ENCODE measurements at regions not wholly inside any gene's neighbourhood (a gene's known extent, or its start where the extent isn't known, plus 50 kb on each side); places are given as distances from the start of the nearest gene placed in this dataset.
A peak's percentile ranks its signal among the peaks of the same experiment; 100 is the strongest.
"Not testable (repeated sequence)": the region's sequence is repeated elsewhere in the genome, so short reads cannot be mapped to it uniquely, and the experiment has no call there.

DNA sequence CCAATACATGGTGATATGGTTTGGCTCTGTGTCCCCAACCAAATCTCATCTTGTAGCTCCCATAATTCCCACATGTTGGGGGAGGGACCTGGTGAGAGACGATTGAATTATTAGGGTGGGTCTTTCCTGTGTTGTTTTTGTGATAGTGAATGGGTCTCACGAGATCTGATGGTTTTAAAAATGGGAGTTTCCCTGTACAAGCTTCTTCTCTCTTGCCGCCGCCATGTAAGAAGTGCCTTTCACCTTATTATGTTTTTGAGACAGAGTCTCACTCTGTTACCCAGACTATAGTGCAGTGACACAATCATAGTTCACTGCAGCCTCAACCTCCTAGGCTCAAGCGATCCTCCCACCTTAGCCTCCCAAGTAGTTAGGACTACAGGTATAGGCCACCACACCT lies 629.1 kb downstream of the QKI start:
- not testable (repeated sequence) for DNase-seq

GRCh38 chr6:164042212-164042611 lies 627.7 kb downstream of the QKI start:
- DNase-seq, result no peak

GRCh38 chr6:164040994-164041393 lies 626.5 kb downstream of the QKI start:
- no peak for DNase-seq

GRCh38 chr6:164039954-164040375 lies 625.4 kb downstream of the QKI start:
- DNase-seq, result no peak

GRCh38 chr6:164037171-164037870 lies 622.8 kb downstream of the QKI start:
- no peak for DNase-seq

DNA sequence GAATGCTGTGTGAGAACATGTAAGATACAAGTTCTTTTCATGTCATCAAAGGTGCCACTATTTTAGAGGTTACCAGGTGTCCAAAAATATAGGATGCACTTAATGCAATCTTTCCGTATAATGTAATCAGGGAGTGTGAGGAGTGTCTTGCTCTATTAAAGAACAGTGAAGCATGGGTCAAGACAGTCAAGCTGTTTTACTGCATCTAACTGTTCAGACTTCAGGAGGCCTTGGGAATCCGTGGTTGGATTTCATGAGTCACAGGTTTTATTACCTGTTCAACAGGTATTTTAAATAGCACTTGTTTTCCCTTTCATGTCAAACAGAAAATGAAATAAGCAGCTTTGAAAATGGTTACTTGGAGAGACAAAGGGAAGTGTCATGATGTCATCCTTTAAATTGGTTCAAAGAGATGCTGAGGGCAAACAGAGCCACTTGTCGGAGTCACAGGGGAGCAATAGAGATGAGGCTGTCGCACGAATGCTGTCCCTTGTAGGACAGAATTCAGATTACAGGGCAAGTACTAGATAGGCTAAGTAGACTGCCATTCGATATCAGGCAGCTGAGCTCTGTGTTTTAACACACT lies 621.5 kb downstream of the QKI start:
- peak in 1 of 2 experiments; percentile 27 for DNase-seq

DNA sequence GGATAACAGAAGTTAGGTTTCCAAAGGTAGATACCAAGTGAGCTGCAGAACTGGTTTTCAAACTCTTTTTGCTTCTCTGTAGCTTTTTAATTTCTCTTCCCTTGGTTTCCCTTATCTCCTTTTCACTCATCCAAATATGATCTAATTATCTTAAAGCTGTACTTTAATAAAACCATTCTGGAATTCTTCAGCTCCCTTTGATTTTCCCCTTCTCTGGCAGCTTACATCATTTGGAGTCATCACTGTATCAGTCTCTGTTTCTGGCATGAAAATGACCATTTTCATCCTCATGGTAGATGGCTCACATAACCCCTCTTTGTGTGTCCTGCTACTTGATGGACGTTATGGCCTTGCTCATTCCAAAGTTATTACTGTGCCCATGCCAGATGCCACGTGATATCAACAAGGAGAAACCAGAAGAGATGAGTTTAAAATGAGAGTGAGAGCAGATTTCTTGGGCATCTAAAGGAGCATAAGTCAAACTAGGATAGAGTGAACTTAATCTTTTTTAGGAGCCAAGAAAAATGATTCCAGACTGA lies 620.2 kb downstream of the QKI start:
- DNase-seq, result no peak

- DNase-seq, result no peak
These were observed 610.7 kb downstream of the QKI start for GRCh38 chr6:164025180-164025579.

DNA sequence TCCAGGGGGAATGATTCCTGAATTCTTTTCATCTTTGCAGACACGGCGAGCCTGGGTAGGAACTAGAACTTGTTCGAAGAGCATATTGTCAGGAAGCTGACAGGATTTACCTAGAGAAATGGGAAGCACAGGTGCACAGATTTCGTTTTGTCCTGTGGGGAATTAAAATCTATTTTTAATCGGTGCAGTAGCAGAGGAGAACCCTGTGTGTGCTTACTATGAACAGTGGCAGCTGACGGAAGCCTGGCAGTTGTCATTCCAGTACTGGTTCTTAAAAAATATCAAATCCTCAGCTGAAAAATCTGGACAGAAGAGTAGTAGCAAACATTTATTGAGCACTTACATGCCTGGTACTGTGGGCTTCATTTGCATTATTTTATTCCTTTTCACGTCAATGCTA lies 609.0 kb downstream of the QKI start:
- no peak for DNase-seq

- DNase-seq, result no peak
These were observed 608.1 kb downstream of the QKI start for GRCh38 chr6:164022632-164023031.

DNA sequence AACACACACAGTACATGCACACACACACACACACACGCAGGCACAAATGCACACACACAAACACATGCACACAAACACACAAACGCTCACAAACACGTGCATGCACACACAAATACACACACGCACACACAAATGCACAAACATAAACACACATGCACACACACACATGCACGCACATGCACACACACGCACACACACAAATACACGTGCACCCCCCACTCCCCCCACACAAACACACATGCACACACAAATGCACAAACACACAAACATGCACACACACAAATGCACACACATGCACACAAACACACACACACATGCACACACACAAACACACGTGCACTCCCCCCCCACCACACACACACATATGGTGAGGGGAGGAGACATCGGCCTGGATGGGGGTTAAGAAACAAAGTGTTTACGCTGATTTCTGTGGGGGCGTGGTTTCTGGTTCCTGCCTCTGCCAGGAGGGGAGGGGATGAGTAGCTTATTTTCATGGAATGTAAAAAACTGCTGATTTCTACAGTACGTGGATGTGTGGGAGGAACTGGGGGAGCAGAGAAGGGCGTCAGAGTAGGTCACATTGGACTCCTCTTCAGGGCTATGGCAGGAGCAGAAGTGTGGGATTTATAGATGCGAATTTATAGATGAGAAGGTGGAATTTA lies 607.2 kb downstream of the QKI start:
- DNase-seq, result no peak

- DNase-seq, result no peak
These were observed 605.6 kb downstream of the QKI start for GRCh38 chr6:164020142-164020541.

DNA sequence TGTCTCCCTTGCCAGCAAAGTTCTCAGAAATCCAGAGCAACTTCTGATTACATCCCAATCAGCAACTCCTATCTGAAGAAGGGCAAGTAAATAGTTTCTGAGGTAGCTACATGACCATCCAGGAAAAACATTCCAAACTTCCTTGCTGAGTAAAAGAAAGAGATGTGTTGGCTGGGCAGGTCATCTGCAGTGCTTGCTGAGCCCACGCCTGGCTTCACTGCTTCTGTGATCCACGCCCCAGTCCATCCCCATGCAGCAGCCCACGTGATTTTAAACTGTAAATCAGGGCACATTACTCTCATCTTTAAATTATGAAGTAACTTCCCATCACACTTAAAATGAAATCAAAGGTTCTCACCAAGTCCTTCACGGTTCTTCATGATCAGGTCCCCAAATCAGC lies 603.6 kb downstream of the QKI start:
- DNase-seq, result no peak

DNA sequence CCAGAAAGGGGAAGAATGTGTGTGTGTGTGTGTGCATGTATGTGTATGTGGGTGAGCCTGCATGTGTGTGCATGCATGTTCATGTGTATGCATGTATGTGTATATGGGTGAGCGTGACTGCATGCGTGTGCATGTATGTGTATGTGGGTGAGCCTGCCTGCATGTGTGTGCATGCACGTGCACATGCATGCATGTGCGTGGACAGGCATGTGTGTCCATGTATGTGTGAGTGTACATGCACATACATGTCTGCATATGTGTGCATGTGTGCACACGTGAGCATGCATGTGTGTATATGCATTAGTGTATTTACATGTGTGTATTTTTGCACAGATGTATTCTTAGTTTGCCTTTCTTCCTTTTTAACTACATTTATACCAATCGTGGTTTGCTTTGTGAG lies 601.5 kb downstream of the QKI start:
- no peak for DNase-seq

DNA sequence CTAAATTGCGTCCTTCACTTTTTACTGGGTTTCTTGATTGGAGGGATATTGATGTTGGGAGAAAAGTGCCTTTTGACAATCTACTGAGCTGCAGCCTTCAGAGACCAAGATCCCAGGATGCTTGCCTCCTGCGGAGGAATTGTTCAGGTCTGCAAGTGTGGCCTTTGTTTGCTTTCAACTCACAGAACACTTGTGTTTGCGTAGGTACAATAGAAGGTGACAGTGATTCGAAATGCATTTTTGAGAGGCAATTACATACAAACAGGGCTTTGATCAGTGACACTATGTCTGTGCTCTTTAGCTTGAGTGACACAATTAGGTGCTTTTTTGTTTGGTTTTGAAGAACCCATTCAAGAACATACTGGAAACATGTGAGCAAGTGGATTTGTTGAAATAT lies 600.6 kb downstream of the QKI start:
- peak in 1 of 2 experiments; percentile 19 for DNase-seq

DNA sequence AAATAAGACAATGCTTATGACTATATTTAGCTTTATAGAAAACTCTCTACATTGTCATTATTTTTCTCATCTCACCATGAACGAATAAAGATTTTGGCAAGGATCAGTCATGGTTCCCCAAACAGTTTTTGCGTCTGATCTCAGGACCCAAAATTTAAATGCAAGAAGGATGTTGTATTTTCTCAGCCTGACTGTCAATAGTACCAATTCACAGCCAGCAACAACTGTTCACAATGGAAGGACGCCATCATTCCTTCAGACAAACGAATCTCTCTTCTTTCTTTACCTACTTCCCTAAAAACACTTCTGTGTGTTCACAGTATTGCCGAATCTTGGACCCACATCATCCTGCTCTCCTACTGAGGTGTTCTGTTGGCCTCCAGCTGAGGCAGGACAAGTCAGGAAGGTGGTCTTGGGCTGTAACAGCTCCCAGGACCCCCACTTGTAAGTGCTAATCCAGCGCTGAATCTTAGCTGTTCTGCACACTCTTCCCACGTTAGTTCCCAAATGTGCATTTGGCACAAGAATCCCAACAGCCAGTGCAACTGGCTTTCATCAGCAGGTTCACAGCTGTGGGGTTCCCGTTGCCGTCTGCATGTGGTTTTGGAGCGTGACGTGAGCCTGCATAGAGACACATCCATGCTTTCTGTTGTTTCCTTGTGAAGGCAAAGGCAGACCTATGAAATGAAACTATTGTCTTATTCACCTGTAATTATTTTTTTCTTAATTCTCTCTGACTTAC lies 600.0 kb downstream of the QKI start:
- DNase-seq, result no peak

GRCh38 chr6:164013480-164014208 lies 599.1 kb downstream of the QKI start:
- no peak for DNase-seq

DNA sequence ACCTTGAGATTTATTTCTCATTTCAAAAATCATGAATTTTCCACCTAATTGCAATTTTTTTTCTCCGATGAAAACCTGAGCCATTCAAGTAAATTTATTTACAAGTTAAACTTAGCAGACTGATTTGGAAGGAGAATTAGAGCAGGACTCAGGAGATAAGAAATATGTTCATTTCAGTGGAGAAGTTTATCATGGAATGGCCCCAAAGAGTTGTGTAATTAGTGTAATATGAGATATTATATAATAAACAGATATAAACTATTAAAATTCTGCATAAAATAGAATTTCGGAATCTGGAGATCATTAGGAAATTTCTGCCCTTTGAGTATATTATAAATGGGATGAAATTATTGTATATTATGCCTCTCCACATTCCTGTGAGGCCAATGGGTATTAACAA lies 596.8 kb downstream of the QKI start:
- no peak for DNase-seq

DNA sequence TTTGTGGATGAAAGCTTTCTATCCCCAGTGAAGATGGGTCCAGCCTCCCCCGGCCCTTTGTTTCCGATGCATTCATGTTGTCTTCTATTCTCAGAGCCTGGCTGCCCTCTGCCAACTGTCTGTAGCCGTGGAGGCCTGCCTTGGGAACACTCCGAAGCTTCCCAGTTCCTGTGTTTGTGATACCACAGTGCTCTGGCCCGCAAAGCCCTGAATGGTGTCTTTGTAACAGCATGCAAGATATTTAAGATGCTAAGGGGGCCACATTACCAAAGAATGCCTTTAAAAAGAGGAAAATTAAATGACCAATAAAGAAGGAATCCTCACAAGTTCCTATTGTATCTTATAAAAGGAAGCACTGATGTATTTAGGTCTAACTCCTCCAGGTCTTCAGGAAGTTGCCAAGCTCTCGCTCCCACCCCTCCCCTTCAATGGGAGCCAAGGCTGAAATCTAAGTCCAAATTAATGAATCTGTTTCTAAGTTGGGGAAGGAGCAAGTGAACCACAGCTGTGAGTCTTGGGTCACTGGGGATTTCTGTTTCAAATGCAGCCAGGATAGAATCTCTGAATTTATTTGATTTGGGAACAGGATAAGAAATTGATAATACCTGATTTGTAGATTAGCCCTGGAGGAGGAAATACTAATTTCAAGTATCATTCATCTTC lies 596.1 kb downstream of the QKI start:
- DNase-seq, result no peak

DNA sequence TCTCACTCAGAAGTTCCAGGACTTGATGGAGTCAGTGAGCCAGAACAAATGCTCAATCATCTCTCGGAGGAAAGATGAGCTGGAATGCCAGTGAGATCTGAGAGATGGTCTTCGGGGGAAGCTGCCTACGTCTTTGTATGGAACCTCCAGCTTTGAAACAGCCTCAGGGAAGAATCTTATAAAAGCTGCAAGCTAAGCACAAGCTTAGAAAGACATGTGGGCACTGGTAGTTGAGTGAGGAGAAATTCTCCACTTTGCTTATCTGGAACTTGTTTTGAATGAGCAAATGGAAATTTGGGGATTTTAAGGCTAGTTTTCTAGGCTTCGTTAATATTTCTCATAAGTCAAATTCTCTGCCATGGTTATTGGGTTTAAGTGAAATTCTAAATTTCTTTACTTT lies 594.4 kb downstream of the QKI start:
- DNase-seq, result no peak

DNA sequence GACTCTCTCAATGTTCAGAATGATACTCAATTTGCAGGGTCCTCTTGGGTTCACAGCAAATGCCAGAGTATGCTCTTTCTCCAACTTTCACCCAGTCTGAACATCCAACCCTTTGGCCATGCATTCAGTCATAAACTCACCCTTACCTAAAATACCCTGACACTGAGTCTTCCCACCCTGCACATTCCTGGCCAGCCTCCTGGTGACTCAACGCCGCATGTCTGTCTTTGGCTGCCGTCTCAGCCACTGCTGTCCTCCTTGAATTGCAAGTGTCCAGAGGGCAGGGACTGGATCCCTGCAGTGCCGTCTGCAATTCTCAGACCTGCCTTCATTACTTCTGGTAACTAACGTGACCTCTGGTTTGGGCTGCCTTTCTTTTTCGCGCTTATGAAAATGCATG lies 593.4 kb downstream of the QKI start:
- no peak for DNase-seq

GRCh38 chr6:164006459-164006858 lies 591.9 kb downstream of the QKI start:
- no peak for DNase-seq

All from NCI-H2081 (cell line).